Epithelial cell of prostate (primary cell): ENCODE measurements at regions not wholly inside any gene's neighbourhood (a gene's known extent, or its start where the extent isn't known, plus 50 kb on each side); places are given as distances from the start of the nearest gene placed in this dataset.
"Not testable (repeated sequence)": the region's sequence is repeated elsewhere in the genome, so short reads cannot be mapped to it uniquely, and the experiment has no call there.

Experiments used
- DNase-seq: peaks from one replicate; pipeline ENCODE4 v3.0.0-alpha.2; 2011; ENCODE audit warnings: low read depth, low spot score
- H3K27ac ChIP-seq: fragments of 450-650 bp; 2 replicates; pipeline ENCODE4 v1.5.1; 2017; ENCODE audit warnings: mild to moderate bottlenecking

DNA sequence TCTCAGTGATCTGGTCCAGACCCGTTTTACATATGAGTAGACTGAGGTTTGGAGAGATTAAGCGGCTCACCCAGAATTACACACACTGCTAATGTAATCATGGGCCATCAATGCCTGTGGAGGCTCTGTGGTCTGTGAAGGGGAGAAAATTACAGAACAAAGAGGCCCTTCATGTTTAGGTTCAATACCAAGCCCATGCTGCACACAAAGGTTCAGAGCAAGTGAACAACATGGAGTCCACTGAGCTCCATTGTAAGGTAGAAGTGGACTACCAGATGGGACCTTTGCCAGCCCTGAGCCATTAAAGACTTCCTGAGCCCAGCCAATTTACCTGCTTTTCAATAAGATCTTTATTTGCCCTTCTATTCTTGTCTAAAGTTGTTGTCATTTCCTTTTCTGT lies 109.8 kb downstream of the LUZP4 start:
- no peak overlapping the region for H3K27ac ChIP-seq
- DNase-seq = no peak

DNA sequence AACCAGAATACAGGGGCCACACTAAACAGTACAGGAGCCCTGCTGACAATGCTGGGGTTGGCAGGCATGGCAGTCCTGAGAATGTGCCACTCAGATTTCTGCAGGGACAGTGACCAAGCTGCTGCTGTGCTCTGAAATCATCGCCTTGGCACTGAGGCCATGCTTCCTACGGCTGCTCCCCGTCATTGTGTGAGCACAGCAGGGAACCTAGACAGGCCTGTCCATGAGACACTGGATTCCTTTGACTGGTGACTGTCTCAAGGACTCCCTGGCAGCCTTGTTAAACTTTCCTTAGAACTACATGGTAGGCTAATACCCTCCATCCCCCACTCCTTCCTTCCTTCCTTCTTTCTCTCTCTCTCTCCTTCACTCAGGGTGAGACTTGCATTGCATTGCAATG lies 111.4 kb downstream of the LUZP4 start:
- no peak for DNase-seq
- no peak overlapping the region for H3K27ac ChIP-seq

GRCh38 chrX:115402299-115402698 lies 112.8 kb downstream of the LUZP4 start:
- no peak for DNase-seq
- H3K27ac ChIP-seq = no peak overlapping the region

GRCh38 chrX:115408771-115409400 lies 119.4 kb downstream of the LUZP4 start:
- DNase-seq = no peak
- H3K27ac ChIP-seq = no peak overlapping the region

DNA sequence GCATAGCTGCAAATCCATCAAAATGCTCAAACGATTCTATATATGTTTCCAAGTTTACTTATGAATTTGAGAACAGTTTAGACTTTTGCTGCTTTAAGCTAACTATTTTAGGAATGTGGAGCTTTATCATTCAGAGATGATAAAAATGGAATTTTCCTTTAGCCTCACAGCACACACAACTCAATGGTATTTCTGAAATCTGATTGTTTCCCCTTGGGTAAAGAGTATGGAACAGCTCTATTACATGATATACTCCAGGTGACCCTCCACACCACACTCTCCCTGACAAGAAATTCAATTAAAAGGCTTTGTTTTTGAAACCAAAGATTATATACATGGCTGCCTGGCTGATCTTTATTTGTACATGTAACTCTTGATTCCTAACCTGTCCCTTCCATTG lies 120.0 kb downstream of the LUZP4 start:
- no peak for DNase-seq
- H3K27ac ChIP-seq = no peak overlapping the region

DNA sequence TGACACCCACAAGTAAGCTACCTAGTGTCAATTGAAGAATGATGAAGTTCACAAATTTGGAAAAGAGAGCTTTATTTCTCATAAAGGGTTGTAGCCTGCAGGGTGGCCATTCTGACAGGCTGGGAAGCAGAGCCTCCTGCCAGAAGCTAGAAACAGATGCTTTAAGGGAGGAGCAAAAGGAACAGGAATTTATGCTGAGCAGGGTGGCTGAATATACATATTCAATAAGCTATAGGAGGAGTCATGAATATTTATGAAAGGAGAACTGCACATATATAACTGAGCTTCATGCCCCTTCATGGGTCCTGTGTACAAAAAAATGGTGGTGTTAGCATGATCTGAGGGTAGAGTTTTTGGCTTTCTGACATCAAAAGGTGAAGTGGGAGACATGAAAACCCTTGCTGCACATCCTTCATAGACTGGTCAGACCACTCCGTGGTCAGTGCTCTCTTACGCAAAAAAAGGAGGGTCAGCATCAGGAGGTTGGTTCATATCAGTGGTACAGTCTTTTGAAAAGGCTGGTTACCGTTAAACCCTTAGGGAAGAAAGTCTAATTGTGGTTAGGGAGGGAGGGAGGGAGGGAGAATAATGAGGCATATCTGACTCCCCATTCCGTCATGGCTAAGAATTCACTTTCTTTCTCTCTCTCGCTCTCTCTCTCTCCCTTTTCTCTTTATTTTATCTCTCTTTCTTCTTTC lies 121.4 kb downstream of the LUZP4 start:
- DNase-seq = no peak
- H3K27ac ChIP-seq = no peak overlapping the region

DNA sequence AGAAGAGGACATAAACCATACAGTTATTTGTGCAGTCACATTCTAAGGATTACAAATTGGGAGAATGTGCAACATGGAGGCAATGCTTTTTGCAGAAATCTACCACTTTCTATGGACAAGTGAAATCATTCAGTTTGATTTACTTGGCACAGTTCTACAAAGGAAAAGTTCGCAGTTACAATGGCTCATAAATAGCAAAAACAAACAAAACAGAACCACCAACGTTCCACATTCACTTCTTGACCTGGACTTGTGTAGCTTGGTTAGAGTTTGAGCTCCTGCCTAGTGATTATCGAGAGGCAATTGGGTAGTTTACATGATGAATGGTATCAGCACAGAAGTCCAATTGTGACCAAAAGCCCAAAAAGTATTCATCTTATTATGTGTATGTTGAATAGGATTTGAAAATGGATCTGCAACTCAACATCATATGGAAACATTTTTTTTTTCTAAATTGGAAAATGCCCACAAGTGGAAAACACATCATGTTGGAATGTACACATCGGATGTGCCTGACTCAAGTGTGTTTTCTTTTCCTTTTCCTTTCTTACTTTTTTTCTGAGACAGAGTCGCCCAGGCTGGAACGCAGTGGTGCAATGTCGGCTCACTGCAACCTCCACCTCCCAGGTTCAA lies 123.8 kb downstream of the LUZP4 start:
- no peak for DNase-seq
- no peak overlapping the region for H3K27ac ChIP-seq

- no peak overlapping the region for H3K27ac ChIP-seq
- DNase-seq = no peak
These were observed 129.6 kb downstream of the LUZP4 start for GRCh38 chrX:115419069-115419468.

DNA sequence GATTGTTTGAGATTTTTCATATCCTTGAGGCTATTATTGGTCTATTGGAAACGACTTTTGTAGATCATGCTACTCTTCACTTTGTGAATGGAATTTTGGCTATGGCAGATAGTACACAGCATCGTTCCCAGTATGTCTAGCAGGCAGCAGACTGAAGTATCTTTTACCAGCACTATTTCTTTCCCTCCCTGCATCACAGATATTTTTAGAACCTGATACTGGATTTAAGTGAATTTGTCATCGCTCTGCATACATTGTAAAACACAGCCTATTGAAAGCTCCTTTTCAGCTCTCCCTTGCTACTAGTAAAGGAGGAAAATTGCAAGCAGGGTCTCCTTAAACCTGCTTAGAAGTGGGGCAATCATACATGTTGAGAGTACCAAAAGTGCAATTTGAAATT lies 133.6 kb downstream of the LUZP4 start:
- no peak overlapping the region for H3K27ac ChIP-seq
- no peak for DNase-seq

- no peak for DNase-seq
- H3K27ac ChIP-seq = no peak overlapping the region
These were observed 135.6 kb upstream of the PLS3 start for GRCh38 chrX:115425359-115425758.

DNA sequence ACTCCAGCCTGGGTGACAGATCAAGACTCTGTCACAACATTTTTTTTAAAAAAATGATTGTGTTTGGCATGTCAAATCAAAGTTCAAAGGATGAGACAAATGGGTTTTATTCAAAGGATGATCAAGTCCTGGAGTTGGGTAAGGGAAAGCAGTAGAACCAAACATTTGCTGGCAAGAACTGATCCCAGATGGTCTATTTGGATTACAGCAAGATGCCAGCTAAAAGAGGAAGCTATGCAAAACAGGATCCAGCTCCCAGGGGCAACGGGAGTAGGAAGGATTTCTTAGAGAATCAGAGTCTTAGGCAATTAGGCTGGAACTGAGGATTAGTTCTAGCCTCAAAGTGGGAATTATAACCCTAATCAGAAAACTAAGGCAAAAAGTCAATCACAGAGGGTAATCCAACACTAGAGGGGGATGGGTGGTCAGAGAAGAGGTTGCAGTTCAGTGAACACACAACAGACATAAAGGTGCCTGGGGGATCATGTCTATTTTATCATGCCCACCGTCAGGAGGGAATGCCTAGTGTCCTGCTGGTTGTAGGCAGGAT lies 133.0 kb upstream of the PLS3 start:
- H3K27ac ChIP-seq = no peak overlapping the region
- DNase-seq = no peak

DNA sequence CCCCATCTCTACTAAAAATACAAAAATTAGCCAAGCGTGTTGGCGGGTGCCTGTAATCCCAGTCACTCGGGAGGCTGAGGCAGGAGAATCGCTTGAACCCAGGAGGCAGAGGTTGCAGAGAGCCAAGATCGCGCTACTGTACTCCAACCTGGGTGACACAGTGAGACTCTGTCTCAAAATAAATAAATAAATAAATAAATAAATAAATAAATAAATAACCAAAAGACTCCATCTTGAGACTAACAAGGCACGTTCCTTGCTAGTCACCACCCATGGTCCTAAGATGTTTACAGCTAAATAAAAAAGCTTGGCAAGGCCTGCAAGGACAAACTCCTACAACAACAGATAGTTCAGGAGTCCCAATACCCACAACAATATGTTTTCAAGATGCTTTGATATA lies 126.1 kb upstream of the PLS3 start:
- not testable (repeated sequence) for H3K27ac ChIP-seq, DNase-seq

DNA sequence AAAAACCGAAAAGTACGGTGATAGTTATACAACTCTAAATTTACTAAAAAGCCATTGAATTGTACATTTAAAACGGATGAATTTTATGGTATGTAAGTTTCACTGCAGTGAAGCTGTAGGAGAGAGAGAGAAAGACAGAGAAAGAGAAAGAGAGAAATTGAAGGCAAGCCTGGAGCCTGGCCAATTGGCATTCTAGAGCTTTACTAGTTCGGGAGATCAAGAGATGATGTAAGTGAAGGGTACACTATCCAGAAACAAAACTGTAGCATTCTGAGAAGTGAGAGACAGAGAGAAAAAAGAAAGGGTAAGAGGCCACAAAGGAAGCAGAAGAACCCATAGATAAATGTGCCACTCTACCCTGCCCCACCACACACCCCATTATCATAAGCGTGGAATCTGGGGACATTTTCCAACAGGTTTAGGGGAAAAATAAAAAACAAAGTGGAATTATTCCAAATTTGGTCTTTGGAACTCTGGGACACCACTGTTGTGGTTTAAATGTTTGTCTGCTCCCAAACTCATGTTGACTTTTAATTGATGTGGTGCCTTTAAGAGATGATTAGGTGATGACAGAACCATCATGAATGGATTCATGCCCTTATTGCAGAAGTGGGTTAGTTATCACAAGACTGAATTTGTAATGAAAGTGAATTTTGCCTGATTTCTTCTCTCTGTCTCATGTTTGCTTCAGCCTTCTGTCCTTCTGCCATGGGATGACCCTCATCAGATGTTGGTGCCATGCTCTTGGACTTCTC lies 123.0 kb upstream of the PLS3 start:
- DNase-seq = no peak
- H3K27ac ChIP-seq = no peak overlapping the region

DNA sequence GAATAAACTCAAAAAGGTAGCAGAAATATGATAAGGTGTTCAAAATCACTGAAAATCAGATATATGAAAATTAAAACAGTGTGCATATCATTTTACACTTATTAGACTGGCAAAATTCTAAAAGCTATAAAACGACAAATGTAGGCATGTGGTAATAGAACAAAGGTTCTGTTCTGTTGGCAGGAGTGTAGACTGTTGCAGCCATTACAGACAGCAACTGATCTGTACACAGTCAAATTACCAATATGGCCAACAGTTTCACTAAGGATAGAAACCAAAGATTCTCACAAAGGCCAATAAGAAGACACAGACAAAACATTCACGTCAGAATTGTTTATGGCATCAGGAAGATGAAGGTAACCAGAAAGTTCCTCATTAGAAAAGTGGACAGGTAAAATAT lies 112.8 kb upstream of the PLS3 start:
- DNase-seq = no peak

DNA sequence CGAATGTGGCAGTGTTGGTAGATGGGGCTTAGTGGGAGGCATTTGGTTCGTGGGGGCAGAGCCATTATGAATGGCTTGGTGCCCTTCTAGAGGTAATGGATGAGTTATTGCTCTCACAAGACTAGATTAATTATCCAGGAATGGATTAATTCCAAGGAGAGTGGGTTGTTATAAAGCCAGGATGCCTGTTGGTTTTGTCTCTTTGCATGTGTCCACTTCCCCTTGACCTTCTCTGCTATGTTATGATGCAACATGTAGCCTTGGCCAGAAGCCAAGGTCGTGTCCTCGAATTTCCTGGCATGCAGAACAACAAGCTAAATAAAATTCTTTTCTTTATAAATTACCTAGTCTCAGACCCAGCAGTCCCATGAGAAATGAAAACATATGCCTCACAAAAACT lies 111.2 kb upstream of the PLS3 start:
- no peak overlapping the region for H3K27ac ChIP-seq
- no peak for DNase-seq

More for the DNA sequence above, 112.8 kb upstream of the PLS3 start:
- no peak overlapping the region for H3K27ac ChIP-seq

DNA sequence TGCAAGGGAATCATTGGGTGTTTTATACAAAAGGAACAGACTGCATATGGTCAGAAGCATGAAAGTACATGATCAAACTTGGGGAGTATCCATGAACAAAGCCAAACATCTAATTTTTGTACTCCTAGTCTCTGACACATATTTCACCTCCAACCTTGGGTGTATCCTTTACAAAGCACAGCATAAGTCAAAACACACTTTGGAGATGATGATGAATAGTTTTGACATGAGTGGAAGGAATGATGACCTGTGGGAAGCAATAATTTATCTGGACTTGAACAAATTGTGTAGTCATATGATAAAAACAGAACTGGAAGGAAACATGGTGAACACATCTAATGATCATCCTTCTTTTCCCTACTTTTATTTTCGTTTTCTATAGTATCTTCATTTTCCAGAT lies 108.7 kb upstream of the PLS3 start:
- H3K27ac ChIP-seq = no peak overlapping the region
- DNase-seq = no peak

GRCh38 chrX:115459883-115460880 lies 100.8 kb upstream of the PLS3 start:
- peak overlapping the region; percentile 1 for H3K27ac ChIP-seq
- no peak for DNase-seq

GRCh38 chrX:115462406-115462805 lies 98.6 kb upstream of the PLS3 start:
- no peak for DNase-seq

GRCh38 chrX:115467961-115468360 lies 93.0 kb upstream of the PLS3 start:
- no peak for DNase-seq
- H3K27ac ChIP-seq = no peak overlapping the region

More at GRCh38 chrX:115462406-115462805, 98.6 kb upstream of the PLS3 start:
- no peak overlapping the region for H3K27ac ChIP-seq
